ENCODE measurements at regions not wholly inside any gene's neighbourhood (a gene's known extent, or its start where the extent isn't known, plus 50 kb on each side); places are given as distances from the start of the nearest gene placed in this dataset.

- Histone ChIP-seq H3K4me3 (replicated peaks; ENCODE audit: low read depth, low read length) (no peak overlapping the region), H3K27me3 (replicated peaks; ENCODE audit: control insufficient read depth, insufficient read depth, low read length) (no peaks in the 10 kb centered on the region; the same call in 1 of the 2 replicates), H3K36me3 (ENCODE audit: control insufficient read depth, insufficient read depth, low read length) (no peaks in the 10 kb centered on the region)
- TF ChIP-seq CTCF (IDR thresholded peaks at IDR 0.05; ENCODE audit: insufficient read depth, low read length, poor library complexity, severe bottlenecking): no peak
- DNase-seq (ENCODE audit: extremely low read depth, insufficient read length): no peak
Measured at GRCh38 chr7:132683896-132684690, 107.8 kb upstream of the PLXNA4 start.

DNA sequence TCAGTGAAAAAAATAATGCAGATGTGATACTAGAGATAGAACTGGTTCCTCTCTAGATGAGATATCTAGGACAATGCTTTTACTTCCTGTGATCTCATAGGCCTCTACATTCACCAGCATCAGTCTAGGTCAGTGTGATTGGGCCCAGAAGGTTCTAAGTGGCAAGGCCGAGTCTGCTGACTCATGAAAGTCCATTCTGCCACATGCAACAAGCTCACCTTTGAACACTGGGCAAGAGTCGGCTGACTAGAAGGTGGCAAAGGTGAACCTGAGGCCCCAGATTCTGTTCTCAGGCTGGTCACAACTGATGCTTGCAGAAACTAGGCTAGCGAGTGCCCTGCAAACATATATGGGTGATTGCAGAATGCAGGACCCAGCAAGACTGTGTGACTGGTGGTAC is 105.7 kb upstream of the PLXNA4 start:
- TF ChIP-seq CTCF (IDR thresholded peaks at IDR 0.05; ENCODE audit: insufficient read depth, low read length, poor library complexity, severe bottlenecking): no peak
- H3K27me3 ChIP-seq (replicated peaks; ENCODE audit: control insufficient read depth, insufficient read depth, low read length): no peaks in the 10 kb centered on the region
- no peak for DNase-seq (ENCODE audit: extremely low read depth, insufficient read length)

DNA sequence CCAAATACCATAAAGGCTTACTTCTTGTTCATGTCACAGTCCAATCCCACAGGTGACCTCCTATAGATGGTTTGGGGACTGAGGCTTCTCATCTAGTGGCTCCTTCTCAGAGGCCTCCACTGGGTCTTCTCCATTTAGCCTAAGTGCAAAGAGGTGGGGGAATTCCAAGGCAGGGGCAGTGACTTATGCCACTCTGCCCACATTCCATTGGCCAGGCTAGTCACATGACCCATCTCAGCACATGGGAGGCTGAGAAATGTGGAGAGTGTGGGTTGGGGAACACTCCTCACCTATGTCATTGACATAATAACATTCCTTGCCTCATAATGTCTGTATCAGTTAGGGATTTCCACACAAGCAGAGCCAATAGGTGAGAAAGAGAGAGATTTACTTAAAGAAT is 104.3 kb upstream of the PLXNA4 start:
- Histone ChIP-seq H3K36me3 (ENCODE audit: control insufficient read depth, insufficient read depth, low read length) (no peaks in the 10 kb centered on the region), H3K4me3 (replicated peaks; ENCODE audit: low read depth, low read length) (no peak overlapping the region), H3K27me3 (replicated peaks; ENCODE audit: control insufficient read depth, insufficient read depth, low read length) (no peaks in the 10 kb centered on the region)
- TF ChIP-seq CTCF (IDR thresholded peaks at IDR 0.05; ENCODE audit: insufficient read depth, low read length, poor library complexity, severe bottlenecking): no peak
- no peak for DNase-seq (ENCODE audit: extremely low read depth, insufficient read length)

More for the DNA sequence above, 105.7 kb upstream of the PLXNA4 start:
- Histone ChIP-seq H3K36me3 (ENCODE audit: control insufficient read depth, insufficient read depth, low read length) (no peaks in the 10 kb centered on the region), H3K4me3 (replicated peaks; ENCODE audit: low read depth, low read length) (no peak overlapping the region)

DNA sequence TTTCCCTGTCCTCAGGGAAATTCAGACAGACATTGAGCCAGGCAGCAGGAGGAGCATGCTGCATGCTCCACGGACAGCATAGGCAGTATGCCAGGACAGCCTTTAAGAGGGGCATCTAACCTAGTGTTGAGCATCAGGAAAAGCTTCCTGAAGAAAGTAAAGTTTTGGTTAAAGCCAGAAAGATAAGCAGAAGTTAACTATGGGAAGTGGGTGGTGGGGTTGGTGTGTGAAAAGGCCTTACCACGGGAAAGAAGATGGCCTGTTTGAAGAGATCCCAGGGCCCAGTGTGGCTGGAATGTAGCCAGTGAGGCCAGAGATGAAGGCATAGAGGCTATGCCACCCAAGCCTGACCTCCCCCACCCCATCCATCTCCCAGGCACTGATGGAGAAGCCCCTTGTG is 102.4 kb upstream of the PLXNA4 start:
- no peak for TF ChIP-seq CTCF (IDR thresholded peaks at IDR 0.05; ENCODE audit: insufficient read depth, low read length, poor library complexity, severe bottlenecking)
- no peaks in the 10 kb centered on the region for H3K27me3 ChIP-seq (replicated peaks; ENCODE audit: control insufficient read depth, insufficient read depth, low read length)
- H3K4me3 ChIP-seq (replicated peaks; ENCODE audit: low read depth, low read length): no peak overlapping the region
- no peaks in the 10 kb centered on the region for H3K36me3 ChIP-seq (ENCODE audit: control insufficient read depth, insufficient read depth, low read length)
- no peak for DNase-seq (ENCODE audit: extremely low read depth, insufficient read length)

- no peak for TF ChIP-seq CTCF (IDR thresholded peaks at IDR 0.05; ENCODE audit: insufficient read depth, low read length, poor library complexity, severe bottlenecking)
- DNase-seq (ENCODE audit: extremely low read depth, insufficient read length): no peak
- no peaks in the 10 kb centered on the region for H3K27me3 ChIP-seq (replicated peaks; ENCODE audit: control insufficient read depth, insufficient read depth, low read length)
- no peak overlapping the region for H3K4me3 ChIP-seq (replicated peaks; ENCODE audit: low read depth, low read length)
- no peaks in the 10 kb centered on the region for H3K36me3 ChIP-seq (ENCODE audit: control insufficient read depth, insufficient read depth, low read length)
Measured at GRCh38 chr7:132677918-132678317, 101.6 kb upstream of the PLXNA4 start.

All from GM06990 (cell line).